ENCODE measurements at regions not wholly inside any gene's neighbourhood (a gene's known extent, or its start where the extent isn't known, plus 50 kb on each side); places are given as distances from the start of the nearest gene placed in this dataset.
"Not testable (repeated sequence)": the region's sequence is repeated elsewhere in the genome, so short reads cannot be mapped to it uniquely, and the experiment has no call there.

GRCh38 chr6:160804639-160805038 lies 102.6 kb downstream of the PLG start:
- no peak for DNase-seq

GRCh38 chr6:160808263-160808662 lies 106.2 kb downstream of the PLG start:
- DNase-seq: no peak

GRCh38 chr6:160810238-160810637 lies 108.2 kb downstream of the PLG start:
- DNase-seq: no peak

GRCh38 chr6:160812097-160812496 lies 110.1 kb downstream of the PLG start:
- DNase-seq: no peak

- no peak for DNase-seq
Measured at GRCh38 chr6:160818934-160819333, 116.9 kb downstream of the PLG start.

- DNase-seq: not testable (repeated sequence)
Measured at GRCh38 chr6:160820661-160821060, 118.6 kb downstream of the PLG start.

GRCh38 chr6:160831739-160832138 lies 129.7 kb downstream of the PLG start:
- DNase-seq: no peak

GRCh38 chr6:160832422-160832821 lies 130.4 kb downstream of the PLG start:
- no peak for DNase-seq

GRCh38 chr6:160837146-160837545 lies 135.1 kb downstream of the PLG start:
- no peak for DNase-seq

- DNase-seq: no peak
Measured at GRCh38 chr6:160851031-160851430, 140.5 kb upstream of the MAP3K4 start.

- no peak for DNase-seq
Measured at GRCh38 chr6:160853946-160854345, 137.6 kb upstream of the MAP3K4 start.

GRCh38 chr6:160858886-160859285 lies 132.7 kb upstream of the MAP3K4 start:
- no peak for DNase-seq

- no peak for DNase-seq
Measured at GRCh38 chr6:160859822-160860221, 131.7 kb upstream of the MAP3K4 start.

- no peak for DNase-seq
Measured at GRCh38 chr6:160861824-160862223, 129.7 kb upstream of the MAP3K4 start.

- DNase-seq: no peak
Measured at GRCh38 chr6:160863782-160864181, 127.8 kb upstream of the MAP3K4 start.

GRCh38 chr6:160871320-160871719 lies 120.2 kb upstream of the MAP3K4 start:
- DNase-seq: no peak

- DNase-seq: no peak
Measured at GRCh38 chr6:160881148-160881808, 110.3 kb upstream of the MAP3K4 start.

- DNase-seq: no peak
Measured at GRCh38 chr6:160882006-160882405, 109.6 kb upstream of the MAP3K4 start.

GRCh38 chr6:160882791-160883279 lies 108.7 kb upstream of the MAP3K4 start:
- no peak for DNase-seq

GRCh38 chr6:160883560-160883959 lies 108.0 kb upstream of the MAP3K4 start:
- no peak for DNase-seq

- no peak for DNase-seq
Measured at GRCh38 chr6:160883999-160884398, 107.6 kb upstream of the MAP3K4 start.

GRCh38 chr6:160889148-160889547 lies 102.4 kb upstream of the MAP3K4 start:
- DNase-seq: not testable (repeated sequence)

- DNase-seq: no peak
Measured at GRCh38 chr6:160891690-160892089, 99.9 kb upstream of the MAP3K4 start.

- DNase-seq: no peak
Measured at GRCh38 chr6:160895562-160895961, 96.0 kb upstream of the MAP3K4 start.
